Kidney epithelial cell (primary cell): ENCODE measurements at regions not wholly inside any gene's neighbourhood (a gene's known extent, or its start where the extent isn't known, plus 50 kb on each side); places are given as distances from the start of the nearest gene placed in this dataset.

Experiments
- DNase-seq: peaks from one replicate; pipeline ENCODE4 v3.0.0-alpha.2; 2010; ENCODE audit warnings: low read depth
- H3K27me3 ChIP-seq: 2 replicates; pipeline ENCODE4 v1.6.0; 2011; ENCODE audit warnings: low read length; ENCODE audit not compliant: control insufficient read depth, insufficient read depth
- H3K36me3 ChIP-seq: 2 replicates; pipeline ENCODE4 v1.5.1; 2011; ENCODE audit warnings: low read length; ENCODE audit not compliant: control insufficient read depth, insufficient read depth
- H3K4me3 ChIP-seq: 2 replicates; pipeline ENCODE4 v1.5.1; 2011; ENCODE audit warnings: low read depth, mild to moderate bottlenecking, control low read depth, low read length
- TF ChIP-seq, protein P1 (sequence below): IDR thresholded peaks from 2 replicates; pipeline ENCODE4 v1.5.1; 2011; ENCODE audit warnings: mild to moderate bottlenecking, moderate library complexity, low read length, control low read depth, inconsistent platforms; ENCODE audit not compliant: insufficient read depth, poor library complexity, severe bottlenecking

- no peak for DNase-seq
- Histone ChIP-seq H3K4me3 (no peak overlapping the region), H3K36me3 (no peaks in the 10 kb centered on the region), H3K27me3 (no peaks in the 10 kb centered on the region)
- TF ChIP-seq, protein P1, sequence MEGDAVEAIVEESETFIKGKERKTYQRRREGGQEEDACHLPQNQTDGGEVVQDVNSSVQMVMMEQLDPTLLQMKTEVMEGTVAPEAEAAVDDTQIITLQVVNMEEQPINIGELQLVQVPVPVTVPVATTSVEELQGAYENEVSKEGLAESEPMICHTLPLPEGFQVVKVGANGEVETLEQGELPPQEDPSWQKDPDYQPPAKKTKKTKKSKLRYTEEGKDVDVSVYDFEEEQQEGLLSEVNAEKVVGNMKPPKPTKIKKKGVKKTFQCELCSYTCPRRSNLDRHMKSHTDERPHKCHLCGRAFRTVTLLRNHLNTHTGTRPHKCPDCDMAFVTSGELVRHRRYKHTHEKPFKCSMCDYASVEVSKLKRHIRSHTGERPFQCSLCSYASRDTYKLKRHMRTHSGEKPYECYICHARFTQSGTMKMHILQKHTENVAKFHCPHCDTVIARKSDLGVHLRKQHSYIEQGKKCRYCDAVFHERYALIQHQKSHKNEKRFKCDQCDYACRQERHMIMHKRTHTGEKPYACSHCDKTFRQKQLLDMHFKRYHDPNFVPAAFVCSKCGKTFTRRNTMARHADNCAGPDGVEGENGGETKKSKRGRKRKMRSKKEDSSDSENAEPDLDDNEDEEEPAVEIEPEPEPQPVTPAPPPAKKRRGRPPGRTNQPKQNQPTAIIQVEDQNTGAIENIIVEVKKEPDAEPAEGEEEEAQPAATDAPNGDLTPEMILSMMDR, result no peak
These were observed 382.8 kb downstream of the CDH26 start for GRCh38 chr20:60341062-60341461.

DNA sequence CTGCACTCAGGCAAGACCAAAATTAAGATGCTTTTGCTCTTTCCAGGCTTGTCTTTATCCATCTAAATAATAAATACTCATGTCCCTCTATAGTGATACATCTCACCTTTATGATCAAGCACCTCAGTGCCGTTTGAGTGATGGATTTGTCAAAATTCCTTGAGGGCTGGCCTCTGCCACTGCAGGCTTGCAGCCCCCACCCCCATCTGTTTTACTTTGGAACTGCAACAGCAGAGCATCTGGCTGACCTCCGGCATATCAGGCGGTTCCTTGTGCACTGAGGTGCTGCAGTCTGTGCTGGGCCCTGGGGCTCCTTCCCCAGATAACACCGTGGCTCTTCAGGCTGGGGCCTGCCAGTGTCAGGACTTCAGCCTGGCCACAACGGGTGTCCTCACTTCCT lies 386.9 kb downstream of the CDH26 start:
- DNase-seq, result no peak
- H3K4me3 ChIP-seq, result no peak overlapping the region

GRCh38 chr20:60349418-60349817 lies 391.2 kb downstream of the CDH26 start:
- TF ChIP-seq, protein P1, result no peak
- DNase-seq, result no peak
- Histone ChIP-seq H3K36me3 (no peaks in the 10 kb centered on the region), H3K27me3 (no peaks in the 10 kb centered on the region), H3K4me3 (no peak overlapping the region)

More for the DNA sequence above, 386.9 kb downstream of the CDH26 start:
- TF ChIP-seq, protein P1, result no peak
- Histone ChIP-seq H3K27me3 (no peaks in the 10 kb centered on the region), H3K36me3 (no peaks in the 10 kb centered on the region)

DNA sequence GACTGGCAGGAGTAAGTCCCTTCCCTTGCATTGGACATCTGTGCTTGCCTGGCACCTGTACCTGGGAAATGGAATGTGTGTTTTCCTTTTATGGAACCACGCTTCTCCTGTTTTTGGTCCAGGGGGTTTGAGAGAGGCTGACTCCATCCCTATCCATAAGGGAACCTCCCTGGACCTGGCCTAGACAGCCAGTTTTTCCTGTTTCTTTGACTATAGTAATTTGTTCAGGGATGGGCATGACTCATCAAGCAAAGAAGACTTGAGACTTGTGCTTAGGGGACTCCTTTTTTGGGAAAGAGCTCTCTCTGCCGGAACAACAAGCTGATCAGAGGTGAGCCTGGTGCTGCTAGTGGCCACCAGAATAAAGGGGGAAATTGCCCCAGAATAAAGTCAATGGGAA lies 393.8 kb downstream of the CDH26 start:
- DNase-seq, result no peak
- TF ChIP-seq, protein P1, result no peak
- no peaks in the 10 kb centered on the region for H3K36me3 ChIP-seq
- no peaks in the 10 kb centered on the region for H3K27me3 ChIP-seq
- H3K4me3 ChIP-seq, result no peak overlapping the region

GRCh38 chr20:60352596-60352995 lies 394.4 kb downstream of the CDH26 start:
- TF ChIP-seq, protein P1, result no peak
- no peak overlapping the region for H3K4me3 ChIP-seq
- no peaks in the 10 kb centered on the region for H3K27me3 ChIP-seq
- H3K36me3 ChIP-seq, result no peaks in the 10 kb centered on the region
- no peak for DNase-seq

- TF ChIP-seq, protein P1, result no peak
- Histone ChIP-seq H3K4me3 (no peak overlapping the region), H3K27me3 (no peaks in the 10 kb centered on the region), H3K36me3 (no peaks in the 10 kb centered on the region)
- DNase-seq, result no peak
These were observed 395.9 kb downstream of the CDH26 start for GRCh38 chr20:60354024-60354580.
